Fibroblast of mammary gland (primary cell): ENCODE measurements at regions not wholly inside any gene's neighbourhood (a gene's known extent, or its start where the extent isn't known, plus 50 kb on each side); places are given as distances from the start of the nearest gene placed in this dataset.

Experiments
- DNase-seq: peaks from one replicate; pipeline ENCODE4 v3.0.0-alpha.2; 2010; ENCODE audit warnings: low read depth
- H3K4me3 ChIP-seq: 2 replicates; pipeline ENCODE4 v1.5.1; 2011; ENCODE audit warnings: low read depth, mild to moderate bottlenecking, low read length, moderate library complexity; ENCODE audit not compliant: control insufficient read depth
- TF ChIP-seq, protein P1 (sequence below): conservative IDR thresholded peaks from 2 replicates; pipeline ENCODE4 v1.5.1; 2011; ENCODE audit warnings: low read depth, low read length, inconsistent platforms; ENCODE audit not compliant: control insufficient read depth, insufficient read depth

DNA sequence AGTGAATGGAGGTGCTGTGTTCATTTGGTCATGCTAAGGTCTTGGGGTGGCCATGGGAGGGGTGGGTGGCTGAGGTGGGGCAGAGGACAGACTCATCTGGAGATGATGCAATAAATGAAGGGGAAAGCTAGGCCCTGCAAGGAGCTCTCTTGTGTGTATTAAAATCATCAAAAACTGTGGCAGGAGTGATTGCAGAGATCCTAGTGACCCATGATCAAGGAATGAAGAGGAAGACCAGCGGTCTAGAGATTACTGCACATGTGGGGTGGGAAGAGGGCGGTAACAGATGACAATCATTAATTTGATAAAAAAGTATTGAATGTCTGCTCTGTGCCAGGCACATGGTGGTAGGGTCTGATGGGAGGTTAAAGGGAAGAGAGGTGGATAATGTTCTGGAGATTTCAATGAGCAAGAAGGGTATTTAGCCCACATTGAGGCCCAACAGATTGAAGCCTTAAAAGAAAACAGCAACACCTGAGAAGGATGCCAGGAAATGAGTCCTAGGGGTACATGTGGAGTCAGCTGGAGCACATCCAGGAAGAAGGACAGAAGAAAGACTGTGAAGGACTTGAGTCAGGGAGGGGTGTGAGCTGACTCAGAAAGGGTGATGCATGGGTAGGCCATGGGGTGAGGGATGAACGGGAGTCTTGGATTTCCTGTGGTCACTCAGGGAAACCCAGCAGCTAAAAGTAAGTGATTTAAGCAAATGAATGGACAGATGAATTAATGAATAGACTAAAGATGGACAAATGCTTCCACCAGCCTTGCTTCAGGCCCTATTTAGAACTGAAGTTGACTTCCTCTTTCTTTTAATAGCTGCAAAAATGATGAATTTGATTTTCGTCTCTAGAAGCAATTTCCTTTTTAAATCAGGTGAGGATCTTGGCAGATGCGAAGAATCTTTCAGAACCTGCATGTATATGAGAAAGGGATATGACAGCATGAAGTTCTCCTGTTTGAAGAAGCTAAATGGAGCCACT is 83.1 kb upstream of the IGFBP3 start:
- DNase-seq, result peak; percentile 97
- TF ChIP-seq, protein P1, sequence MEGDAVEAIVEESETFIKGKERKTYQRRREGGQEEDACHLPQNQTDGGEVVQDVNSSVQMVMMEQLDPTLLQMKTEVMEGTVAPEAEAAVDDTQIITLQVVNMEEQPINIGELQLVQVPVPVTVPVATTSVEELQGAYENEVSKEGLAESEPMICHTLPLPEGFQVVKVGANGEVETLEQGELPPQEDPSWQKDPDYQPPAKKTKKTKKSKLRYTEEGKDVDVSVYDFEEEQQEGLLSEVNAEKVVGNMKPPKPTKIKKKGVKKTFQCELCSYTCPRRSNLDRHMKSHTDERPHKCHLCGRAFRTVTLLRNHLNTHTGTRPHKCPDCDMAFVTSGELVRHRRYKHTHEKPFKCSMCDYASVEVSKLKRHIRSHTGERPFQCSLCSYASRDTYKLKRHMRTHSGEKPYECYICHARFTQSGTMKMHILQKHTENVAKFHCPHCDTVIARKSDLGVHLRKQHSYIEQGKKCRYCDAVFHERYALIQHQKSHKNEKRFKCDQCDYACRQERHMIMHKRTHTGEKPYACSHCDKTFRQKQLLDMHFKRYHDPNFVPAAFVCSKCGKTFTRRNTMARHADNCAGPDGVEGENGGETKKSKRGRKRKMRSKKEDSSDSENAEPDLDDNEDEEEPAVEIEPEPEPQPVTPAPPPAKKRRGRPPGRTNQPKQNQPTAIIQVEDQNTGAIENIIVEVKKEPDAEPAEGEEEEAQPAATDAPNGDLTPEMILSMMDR, result no peak
- H3K4me3 ChIP-seq, result no peak overlapping the region

DNA sequence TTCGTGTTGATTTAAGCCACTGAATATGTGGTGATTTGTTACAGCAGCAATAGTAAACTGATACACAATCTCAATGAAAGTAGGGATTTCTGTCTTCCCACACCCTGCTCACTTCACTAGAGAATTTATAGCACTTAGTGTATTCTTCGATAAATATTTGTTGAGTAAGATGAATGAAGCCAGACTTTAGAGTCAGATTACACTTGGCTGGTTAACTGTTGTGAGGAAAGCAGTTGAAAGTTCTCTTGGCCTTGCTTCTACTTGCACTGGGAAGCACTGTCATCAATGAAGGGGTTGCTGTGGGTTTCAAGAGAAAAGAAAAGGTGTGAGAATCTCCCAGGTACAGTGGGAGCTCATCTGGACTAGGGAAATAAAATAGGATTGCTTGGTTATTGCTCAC is 82.1 kb upstream of the IGFBP3 start:
- TF ChIP-seq, protein P1, result no peak
- DNase-seq, result no peak
- H3K4me3 ChIP-seq, result no peak overlapping the region

DNA sequence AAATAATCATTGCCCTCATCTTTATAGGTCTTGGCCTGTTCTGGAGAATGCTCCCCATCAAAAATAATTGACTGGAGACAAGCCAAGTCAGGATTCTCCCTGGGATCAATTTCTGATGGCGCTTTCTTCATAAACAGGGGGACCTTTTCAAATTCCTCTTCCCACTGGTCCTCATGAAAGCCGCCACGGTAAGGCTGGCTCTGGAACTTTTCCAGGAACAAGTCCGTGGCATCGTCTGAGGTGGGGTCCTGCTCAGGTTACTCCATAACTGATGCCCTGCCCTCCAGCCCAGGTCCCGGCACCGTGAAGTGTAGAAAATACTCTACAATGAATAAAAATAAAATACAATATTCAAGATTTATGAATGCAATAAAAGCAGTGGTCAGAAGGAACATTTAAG is 79.4 kb upstream of the IGFBP3 start:
- no peak overlapping the region for H3K4me3 ChIP-seq
- DNase-seq, result no peak
- TF ChIP-seq, protein P1, result no peak

DNA sequence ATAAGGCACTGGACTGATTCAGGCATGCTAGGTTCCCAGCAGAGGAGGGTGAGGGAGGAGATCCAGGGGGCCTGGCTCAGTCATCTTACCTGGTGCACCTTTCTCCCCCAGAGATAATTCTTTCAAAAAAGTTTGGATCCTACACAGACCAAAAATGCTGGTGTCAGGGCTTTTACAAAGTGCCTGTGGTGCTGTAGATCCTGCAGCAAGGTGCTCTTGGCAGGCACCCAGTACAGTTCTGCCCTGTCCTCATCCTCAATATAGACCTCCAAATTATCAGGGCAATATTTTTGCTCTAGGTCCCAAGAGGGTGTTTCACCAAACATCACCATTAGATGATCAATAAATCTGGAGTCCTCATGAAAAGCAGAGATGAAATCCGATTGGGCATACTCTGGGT is 78.5 kb upstream of the IGFBP3 start:
- H3K4me3 ChIP-seq, result no peak overlapping the region
- no peak for DNase-seq

DNA sequence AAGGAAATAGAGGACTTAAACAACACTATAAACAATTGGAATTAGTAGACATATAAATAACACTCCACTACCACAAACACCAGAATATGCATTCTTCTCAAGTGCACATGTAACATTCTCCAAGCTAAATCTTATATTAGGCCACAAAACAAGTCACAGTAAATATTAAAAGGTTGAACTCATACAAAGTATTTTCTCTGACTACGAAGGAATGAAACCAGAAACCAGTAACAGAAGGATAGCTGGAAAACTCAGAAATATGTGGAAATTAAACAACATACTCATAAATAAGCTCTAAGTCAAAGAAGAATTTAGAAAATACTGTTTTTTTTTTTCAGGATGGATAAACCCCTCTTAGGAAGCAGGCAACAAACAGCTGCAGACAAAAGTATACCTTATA is 77.4 kb upstream of the IGFBP3 start:
- no peak overlapping the region for H3K4me3 ChIP-seq
- TF ChIP-seq, protein P1, result no peak
- DNase-seq, result no peak

More for the DNA sequence above, 78.5 kb upstream of the IGFBP3 start:
- TF ChIP-seq, protein P1, result no peak

DNA sequence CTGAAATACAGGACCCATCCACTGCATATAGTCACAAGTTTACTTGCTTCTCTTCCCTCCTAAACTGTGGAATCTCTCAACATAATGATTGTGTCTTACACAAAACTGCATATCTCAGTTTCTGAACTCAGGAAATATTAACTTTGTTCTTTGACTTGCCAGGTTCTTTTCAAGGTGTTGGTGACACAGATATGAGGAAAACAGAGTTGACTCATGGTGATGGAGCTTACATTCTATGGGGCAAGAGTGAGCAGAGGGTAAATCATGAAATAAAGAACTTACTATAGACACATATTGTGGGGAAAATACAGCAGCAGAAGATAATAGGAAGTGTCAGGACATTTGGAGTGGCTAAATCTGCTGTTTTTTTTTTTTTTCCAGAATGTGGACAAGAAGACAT is 72.5 kb upstream of the IGFBP3 start:
- no peak for DNase-seq
- H3K4me3 ChIP-seq, result no peak overlapping the region
- TF ChIP-seq, protein P1, result no peak

DNA sequence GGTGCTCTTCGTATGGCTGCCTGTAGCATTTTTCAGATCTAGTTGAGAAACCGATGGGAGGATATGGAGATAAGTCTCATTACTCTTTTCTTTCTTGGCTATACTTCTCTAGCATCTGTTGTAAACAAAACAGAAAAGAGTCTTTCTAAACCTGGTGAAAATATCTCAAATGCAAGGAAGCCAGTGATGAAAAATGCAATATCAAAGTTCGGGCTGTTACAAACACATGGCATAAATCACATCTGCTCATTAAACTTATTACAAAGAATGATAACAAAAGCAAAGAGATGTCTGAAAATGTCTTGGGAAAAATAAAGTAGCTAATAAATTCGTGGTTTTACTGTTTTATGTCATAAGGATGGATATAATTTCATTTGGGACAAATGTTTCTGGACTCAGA is 71.8 kb upstream of the IGFBP3 start:
- TF ChIP-seq, protein P1, result no peak
- DNase-seq, result no peak
- H3K4me3 ChIP-seq, result no peak overlapping the region
